Breast epithelium (tissue), 4 donors: ENCODE measurements at regions not wholly inside any gene's neighbourhood (a gene's known extent, or its start where the extent isn't known, plus 50 kb on each side); places are given as distances from the start of the nearest gene placed in this dataset.

ENCODE experiments used
- DNase-seq, 2 donors: peaks; one replicate each; pipeline ENCODE4 v3.0.0-alpha.2; 2019; ENCODE audit warnings: low spot score in 2 of 2
- H3K27ac ChIP-seq, 2 donors: fragments of 200-600 bp; sonication (generic) in 1 of 2; one replicate each; pipeline ENCODE4 v1.5.1; 2016 to 2019; ENCODE audit warnings: mild to moderate bottlenecking in 1 of 2
- H3K27me3 ChIP-seq, 2 donors: fragments of 200-600 bp; sonication (generic) in 1 of 2; one replicate each; pipeline versions ENCODE4 v1.5.1 to v1.6.0; 2017 to 2019; ENCODE audit warnings: control low read depth in 1 of 2, mild to moderate bottlenecking in 1 of 2
- H3K36me3 ChIP-seq: fragments of 200-600 bp; one replicate; pipeline ENCODE4 v1.5.1; 2019
- H3K4me1 ChIP-seq, 2 donors: fragments of 200-600 bp; sonication (generic); one replicate each; pipeline ENCODE4 v1.5.1; 2016 to 2019; ENCODE audit warnings: control low read depth in 1 of 2
- H3K4me3 ChIP-seq, 3 donors: fragments of 200-600 bp; sonication (generic); 1 replicate in 2 of 3; 2 replicates in 1 of 3; pipeline ENCODE4 v1.5.1; 2016 to 2019; ENCODE audit warnings: mild to moderate bottlenecking in 3 of 3, moderate library complexity in 2 of 3
- H3K9me3 ChIP-seq, 2 donors: fragments of 200-600 bp; sonication (generic) in 1 of 2; one replicate each; pipeline ENCODE4 v1.5.1; 2016 to 2019; ENCODE audit warnings: control low read depth in 1 of 2
- POLR2A ChIP-seq: fragments of 450-650 bp; IDR thresholded peaks from one replicate; pipeline ENCODE4 v1.6.1; 2016; ENCODE audit warnings: antibody characterized with exemption, mild to moderate bottlenecking, moderate library complexity
- POLR2AphosphoS5 ChIP-seq, 3 donors: sonication (generic); formaldehyde crosslinking; IDR thresholded peaks; one replicate each; pipeline ENCODE4 v1.6.1; 2017; ENCODE audit warnings: antibody characterized with exemption in 3 of 3
- intact Hi-C: fragments of 100-400 bp; cut with DNase I; formaldehyde crosslinking; loops from one replicate; pipeline ENCODE4 v1.15.1; 2023; ENCODE audit warnings: low total_unique reads
- TF ChIP-seq, protein P1 (sequence below), 3 donors: fragments of 450-650 bp; IDR thresholded peaks; one replicate each; pipeline ENCODE4 v1.5.1; 2016 to 2017; ENCODE audit warnings: antibody characterized with exemption in 3 of 3, mild to moderate bottlenecking in 3 of 3, moderate library complexity in 3 of 3

- no peak overlapping the region for H3K4me3 ChIP-seq
- TF ChIP-seq POLR2A (no peak), POLR2AphosphoS5 (IDR thresholded peaks at IDR 0.05) (no peak)
- H3K27me3 ChIP-seq: no peaks in the 10 kb centered on the region
- H3K9me3 ChIP-seq: no peaks in the 10 kb centered on the region
- intact Hi-C loops: no loop called here
- H3K4me1 ChIP-seq: no peaks in the 10 kb centered on the region
- no peak overlapping the region for H3K27ac ChIP-seq
- no peaks in the 10 kb centered on the region for H3K36me3 ChIP-seq
- no peak for DNase-seq
Observed at GRCh38 chr11:116162086-116162885, 610.5 kb downstream of the BUD13 start.

DNA sequence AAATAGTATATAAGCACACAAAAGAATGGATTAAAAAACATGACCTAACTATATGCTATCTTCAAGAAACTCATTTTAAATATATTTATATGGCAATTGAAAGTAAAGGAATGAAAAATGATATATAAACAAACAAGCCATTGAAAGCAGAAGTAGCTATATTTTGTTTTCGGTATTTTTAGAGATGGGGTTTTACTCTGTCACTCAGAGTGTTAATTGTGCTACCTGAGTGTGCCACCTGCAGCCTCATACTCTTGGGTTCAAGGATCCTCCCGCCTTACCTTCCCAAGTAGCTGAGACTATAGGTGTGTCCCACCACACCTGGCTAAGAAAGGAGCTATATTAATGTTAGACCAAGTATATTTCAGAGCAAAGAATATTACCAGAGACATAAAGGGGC is 624.1 kb downstream of the BUD13 start:
- Histone ChIP-seq H3K27me3 (no peaks in the 10 kb centered on the region), H3K27ac (no peak overlapping the region), H3K4me1 (no peaks in the 10 kb centered on the region), H3K36me3 (no peaks in the 10 kb centered on the region), H3K4me3 (no peak overlapping the region), H3K9me3 (peaks cover 0 to 4% of the 10 kb centered on the region in 2 donors)
- TF ChIP-seq POLR2AphosphoS5 (IDR thresholded peaks at IDR 0.05) (no peak), POLR2A (no peak)
- TF ChIP-seq, protein P1, sequence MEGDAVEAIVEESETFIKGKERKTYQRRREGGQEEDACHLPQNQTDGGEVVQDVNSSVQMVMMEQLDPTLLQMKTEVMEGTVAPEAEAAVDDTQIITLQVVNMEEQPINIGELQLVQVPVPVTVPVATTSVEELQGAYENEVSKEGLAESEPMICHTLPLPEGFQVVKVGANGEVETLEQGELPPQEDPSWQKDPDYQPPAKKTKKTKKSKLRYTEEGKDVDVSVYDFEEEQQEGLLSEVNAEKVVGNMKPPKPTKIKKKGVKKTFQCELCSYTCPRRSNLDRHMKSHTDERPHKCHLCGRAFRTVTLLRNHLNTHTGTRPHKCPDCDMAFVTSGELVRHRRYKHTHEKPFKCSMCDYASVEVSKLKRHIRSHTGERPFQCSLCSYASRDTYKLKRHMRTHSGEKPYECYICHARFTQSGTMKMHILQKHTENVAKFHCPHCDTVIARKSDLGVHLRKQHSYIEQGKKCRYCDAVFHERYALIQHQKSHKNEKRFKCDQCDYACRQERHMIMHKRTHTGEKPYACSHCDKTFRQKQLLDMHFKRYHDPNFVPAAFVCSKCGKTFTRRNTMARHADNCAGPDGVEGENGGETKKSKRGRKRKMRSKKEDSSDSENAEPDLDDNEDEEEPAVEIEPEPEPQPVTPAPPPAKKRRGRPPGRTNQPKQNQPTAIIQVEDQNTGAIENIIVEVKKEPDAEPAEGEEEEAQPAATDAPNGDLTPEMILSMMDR (IDR thresholded peaks at IDR 0.05): no peak
- intact Hi-C loops: no loop called here
- DNase-seq: no peak

- H3K9me3 ChIP-seq: peaks cover 0 to 4% of the 10 kb centered on the region in 2 donors
- no peaks in the 10 kb centered on the region for H3K27me3 ChIP-seq
- no peak overlapping the region for H3K27ac ChIP-seq
- H3K36me3 ChIP-seq: no peaks in the 10 kb centered on the region
- intact Hi-C loops: no loop called here
- no peak overlapping the region for H3K4me3 ChIP-seq
- H3K4me1 ChIP-seq: no peaks in the 10 kb centered on the region
- DNase-seq: no peak
- TF ChIP-seq POLR2AphosphoS5 (IDR thresholded peaks at IDR 0.05) (no peak), POLR2A (no peak)
- TF ChIP-seq, protein P1 (IDR thresholded peaks at IDR 0.05): no peak
Observed at GRCh38 chr11:116148056-116148455, 624.7 kb downstream of the BUD13 start.

DNA sequence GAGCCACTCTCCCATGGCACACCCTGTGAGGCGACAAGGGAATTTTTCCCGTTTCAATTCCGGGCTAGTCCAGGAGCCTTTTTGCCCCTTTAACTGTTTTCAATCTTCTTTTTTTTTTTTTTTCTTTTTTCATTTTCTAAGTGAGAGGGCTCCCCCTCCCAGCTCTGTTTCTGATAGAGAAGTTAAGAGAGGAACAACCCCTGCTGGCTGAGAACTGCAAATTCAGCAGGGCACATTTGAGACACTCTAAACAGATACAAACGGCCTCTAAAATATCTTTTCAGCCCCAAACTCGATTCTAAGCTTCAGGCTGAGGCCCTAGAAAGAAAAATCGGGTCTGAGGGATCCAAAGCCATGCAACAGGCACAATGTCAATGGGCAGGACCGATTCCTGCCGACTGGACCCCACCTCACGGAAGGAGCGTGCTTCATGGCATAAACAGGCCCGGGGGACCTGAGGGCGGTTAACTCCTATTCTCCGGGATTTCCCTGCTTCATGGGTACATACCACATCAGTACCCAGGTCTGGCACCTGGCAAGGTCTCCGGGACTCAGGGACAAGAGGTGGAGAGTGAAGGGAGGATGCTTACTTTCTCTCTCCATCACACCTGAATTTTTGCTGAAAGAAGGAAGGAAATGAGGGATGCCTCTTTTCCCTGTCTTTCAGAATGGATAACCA is 627.5 kb downstream of the BUD13 start:
- TF ChIP-seq, protein P1 (IDR thresholded peaks at IDR 0.05): no peak
- TF ChIP-seq POLR2A (no peak), POLR2AphosphoS5 (IDR thresholded peaks at IDR 0.05) (no peak)
- H3K27me3 ChIP-seq: no peaks in the 10 kb centered on the region
- no peak for DNase-seq
- peaks cover 0 to 4% of the 10 kb centered on the region in 2 donors for H3K9me3 ChIP-seq
- H3K4me3 ChIP-seq: no peak overlapping the region
- H3K36me3 ChIP-seq: no peaks in the 10 kb centered on the region
- H3K4me1 ChIP-seq: no peaks in the 10 kb centered on the region
- H3K27ac ChIP-seq: no peak overlapping the region
- intact Hi-C loops: no loop called here

DNA sequence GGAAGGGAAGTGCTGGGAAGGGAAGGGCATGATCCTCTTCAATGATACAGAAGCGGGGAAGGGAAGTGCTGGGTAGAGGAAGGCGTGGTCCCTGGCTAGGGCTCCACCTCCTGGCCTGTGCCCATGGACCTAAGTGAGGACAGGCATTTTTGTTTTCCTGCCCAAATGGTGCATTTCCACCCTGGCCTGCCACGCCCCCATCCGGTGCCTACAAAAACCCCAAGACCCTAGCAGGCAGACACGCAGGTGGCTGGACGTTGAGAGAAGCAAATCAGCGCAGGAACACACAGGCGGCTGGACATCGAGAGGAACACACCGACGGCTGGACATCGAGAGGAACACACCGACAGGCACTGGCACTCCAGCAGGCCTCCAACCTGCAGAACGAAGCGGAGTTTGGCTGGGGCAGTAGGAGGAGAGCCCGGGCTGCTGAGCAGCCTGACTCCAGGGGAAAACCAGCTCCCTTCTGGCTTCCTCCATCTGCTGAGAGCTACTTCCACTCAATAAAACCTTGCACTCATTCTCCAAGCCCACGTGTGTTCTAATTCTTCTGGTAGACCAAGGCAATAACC is 628.3 kb downstream of the BUD13 start:
- no peak for TF ChIP-seq POLR2AphosphoS5 (IDR thresholded peaks at IDR 0.05)
- TF ChIP-seq, protein P1 (IDR thresholded peaks at IDR 0.05): no peak
- TF ChIP-seq POLR2A: no peak
- no peak overlapping the region for H3K4me3 ChIP-seq

More for the DNA sequence above, 628.3 kb downstream of the BUD13 start:
- H3K27me3 ChIP-seq: no peaks in the 10 kb centered on the region
- H3K4me1 ChIP-seq: no peaks in the 10 kb centered on the region
- no peak for DNase-seq
- H3K9me3 ChIP-seq: peaks cover 0 to 4% of the 10 kb centered on the region in 2 donors
- no peak overlapping the region for H3K27ac ChIP-seq
- intact Hi-C loops: no loop called here
- no peaks in the 10 kb centered on the region for H3K36me3 ChIP-seq
